ENCODE measurements at regions not wholly inside any gene's neighbourhood (a gene's known extent, or its start where the extent isn't known, plus 50 kb on each side); places are given as distances from the start of the nearest gene placed in this dataset.

GRCh38 chr3:64410226-64410625 is 185.0 kb upstream of the PRICKLE2 start:
- in situ Hi-C loops (cut with MboI; ENCODE audit: low pct_unique_long_range_greater_than_20kb, low sequenced_read_pairs, unreplicated experiment), result no loop called here
- DNase-seq (ENCODE audit: low spot score), result no peak
- TF ChIP-seq CTCF (IDR thresholded peaks at IDR 0.05; ENCODE audit: extremely low read depth, insufficient read depth, missing control alignments), result no peak

GRCh38 chr3:64408770-64409169 is 183.5 kb upstream of the PRICKLE2 start:
- no peak for TF ChIP-seq CTCF (IDR thresholded peaks at IDR 0.05; ENCODE audit: extremely low read depth, insufficient read depth, missing control alignments)
- in situ Hi-C loops (cut with MboI; ENCODE audit: low pct_unique_long_range_greater_than_20kb, low sequenced_read_pairs, unreplicated experiment), result no loop called here
- no peak for DNase-seq (ENCODE audit: low spot score)

GRCh38 chr3:64406271-64406670 is 181.0 kb upstream of the PRICKLE2 start:
- DNase-seq (ENCODE audit: low spot score), result no peak
- in situ Hi-C loops (cut with MboI; ENCODE audit: low pct_unique_long_range_greater_than_20kb, low sequenced_read_pairs, unreplicated experiment), result no loop called here
- no peak for TF ChIP-seq CTCF (IDR thresholded peaks at IDR 0.05; ENCODE audit: extremely low read depth, insufficient read depth, missing control alignments)

- in situ Hi-C loops (cut with MboI; ENCODE audit: low pct_unique_long_range_greater_than_20kb, low sequenced_read_pairs, unreplicated experiment), result no loop called here
- no peak for DNase-seq (ENCODE audit: low spot score)
- no peak for TF ChIP-seq CTCF (IDR thresholded peaks at IDR 0.05; ENCODE audit: extremely low read depth, insufficient read depth, missing control alignments)
These were observed 180.1 kb upstream of the PRICKLE2 start for GRCh38 chr3:64405211-64405835.

- in situ Hi-C loops (cut with MboI; ENCODE audit: low pct_unique_long_range_greater_than_20kb, low sequenced_read_pairs, unreplicated experiment), result no loop called here
These were observed 175.4 kb upstream of the PRICKLE2 start for GRCh38 chr3:64400706-64401105.

GRCh38 chr3:64399205-64399800 is 174.0 kb upstream of the PRICKLE2 start:
- in situ Hi-C loops (cut with MboI; ENCODE audit: low pct_unique_long_range_greater_than_20kb, low sequenced_read_pairs, unreplicated experiment), result loop anchor here (25.0 kb wide), 1 partner anchor 362 kb away; no protein-coding TSS in a partner anchor

More at GRCh38 chr3:64400706-64401105, 175.4 kb upstream of the PRICKLE2 start:
- no peak for TF ChIP-seq CTCF (IDR thresholded peaks at IDR 0.05; ENCODE audit: extremely low read depth, insufficient read depth, missing control alignments)
- DNase-seq (ENCODE audit: low spot score), result no peak

More at GRCh38 chr3:64399205-64399800, 174.0 kb upstream of the PRICKLE2 start:
- TF ChIP-seq CTCF (IDR thresholded peaks at IDR 0.05; ENCODE audit: extremely low read depth, insufficient read depth, missing control alignments), result peak; percentile 68
- peak; percentile 27 for DNase-seq (ENCODE audit: low spot score)
